ENCODE measurements at regions not wholly inside any gene's neighbourhood (a gene's known extent, or its start where the extent isn't known, plus 50 kb on each side); places are given as distances from the start of the nearest gene placed in this dataset.

GRCh38 chr1:103363008-103363365, 162.5 kb upstream of the RNPC3 start:
- no peak overlapping the region for H3K4me3 ChIP-seq (replicated peaks in 1 of 2; ENCODE audit: low read depth in 1 of 2, low read length in 2 of 2)
- POLR2A ChIA-PET: no interaction called here
- no peaks in the 10 kb centered on the region for H3K79me2 ChIP-seq (ENCODE audit: insufficient read depth, low read length)
- H3K9me3 ChIP-seq (ENCODE audit: control insufficient read depth in 1 of 2, insufficient read depth in 1 of 2, low read depth in 1 of 2, low read length in 2 of 2): no peaks in the 10 kb centered on the region
- H3K9me2 ChIP-seq (ENCODE audit: insufficient read depth): no peaks in the 10 kb centered on the region
- CTCF ChIA-PET: no interaction called here
- BruUV-seq (replicated peaks): no TSS peak
- intact Hi-C loops (cut with micrococcal nuclease): no loop called here
- no peak for DNase-seq (ENCODE audit: low read depth, low spot score)
- H3K27me3 ChIP-seq (ENCODE audit: insufficient read depth, low read length): no peaks in the 10 kb centered on the region
- H4K20me1 ChIP-seq (ENCODE audit: insufficient read depth): no peaks in the 10 kb centered on the region
- H2AFZ ChIP-seq (ENCODE audit: low read depth, low read length, poor library complexity, severe bottlenecking): no peak overlapping the region
- H3K4me2 ChIP-seq (ENCODE audit: low read length): no peak overlapping the region
- no peaks in the 10 kb centered on the region for H3K36me3 ChIP-seq (ENCODE audit: control insufficient read depth in 1 of 2, insufficient read depth in 2 of 2, low read length in 2 of 2)
- no peak for ATAC-seq
- RAD21 ChIA-PET (ENCODE audit: low non-redundant PET in 1 of 2, low total read pairs in 2 of 2, uncharacterized antibody in 2 of 2, unreplicated experiment in 2 of 2): no interaction called here
- H3K4me1 ChIP-seq (ENCODE audit: control insufficient read depth in 1 of 2, insufficient read depth in 2 of 2, low read length in 2 of 2): no peaks in the 10 kb centered on the region
- H3K9ac ChIP-seq (ENCODE audit: low read length): no peak overlapping the region
- TF ChIP-seq MAX (IDR thresholded peaks at IDR 0.05) (no peak), SP1 (IDR thresholded peaks at IDR 0.05; ENCODE audit: low read depth) (no peak), ZFX (IDR thresholded peaks at IDR 0.05) (no peak), RAD21 (IDR thresholded peaks at IDR 0.05; ENCODE audit: low read depth) (no peak), YY1 (IDR thresholded peaks at IDR 0.05; ENCODE audit: extremely low read depth, insufficient replicate concordance, low read depth, low read length) (no peak), EZH2 (IDR thresholded peaks at IDR 0.05) (no peak), ATF3 (IDR thresholded peaks at IDR 0.05) (no peak), FOSL1 (IDR thresholded peaks at IDR 0.05; ENCODE audit: low read depth) (no peak), REST (IDR thresholded peaks at IDR 0.05; ENCODE audit: low read depth) (no peak), POLR2AphosphoS5 (IDR thresholded peaks at IDR 0.05; ENCODE audit: low read depth, low read length) (no peak), ELF1 (IDR thresholded peaks at IDR 0.05; ENCODE audit: borderline replicate concordance, low read depth) (no peak), EZH2phosphoT487 (IDR thresholded peaks at IDR 0.05; ENCODE audit: borderline replicate concordance) (no peak), JUND (IDR thresholded peaks at IDR 0.05) (no peak), SIN3A (IDR thresholded peaks at IDR 0.05; ENCODE audit: low read depth) (no peak)
- no peak overlapping the region for H3K27ac ChIP-seq (ENCODE audit: low read depth, low read length)

Measured in HCT116 (cell line).